RWPE1 (cell line): ENCODE measurements at regions not wholly inside any gene's neighbourhood (a gene's known extent, or its start where the extent isn't known, plus 50 kb on each side); places are given as distances from the start of the nearest gene placed in this dataset.
A peak's percentile ranks its signal among the peaks of the same experiment; 100 is the strongest.

ENCODE experiments used
- CTCF ChIA-PET: fragments of 350-600 bp; sonication (Branson Sonifier 250); formaldehyde crosslinking; extraction: SDS; loops from one replicate; lab custom pipeline; 2021; lab: Yijun Ruan, JAX
- POLR2A ChIA-PET: fragments of 400-600 bp; formaldehyde crosslinking; extraction: SDS; loops from one replicate; lab custom pipeline; 2020; ENCODE audit warnings: antibody characterized with exemption; ENCODE audit not compliant: low non-redundant PET; lab: Yijun Ruan, JAX
- DNase-seq: peaks from one replicate; pipeline ENCODE4 v3.0.0; 2012; ENCODE audit warnings: low spot score
- H3K27ac ChIP-seq: fragments of 450-650 bp; 2 replicates; pipeline ENCODE4 v1.5.1; 2017
- CTCF ChIP-seq: fragments of 450-650 bp; conservative IDR thresholded peaks from 2 replicates; pipeline ENCODE4 v1.5.1; 2017; ENCODE audit warnings: low read depth, mild to moderate bottlenecking

GRCh38 chr5:120788481-120788880 is 324.4 kb downstream of the PRR16 start:
- TF ChIP-seq CTCF: no peak
- CTCF ChIA-PET: interaction anchor here (1.2 kb wide), 1 partner anchor 14 kb away, joined by 5 read pairs; no protein-coding TSS in a partner anchor
- POLR2A ChIA-PET: no interaction called here
- DNase-seq: no peak
- H3K27ac ChIP-seq: no peak overlapping the region

GRCh38 chr5:120789918-120790317 is 325.8 kb downstream of the PRR16 start:
- H3K27ac ChIP-seq: no peak overlapping the region
- ChIA-PET POLR2A (no interaction called here), CTCF (no interaction called here)
- no peak for DNase-seq
- TF ChIP-seq CTCF: no peak

GRCh38 chr5:120790339-120790738 is 326.2 kb downstream of the PRR16 start:
- H3K27ac ChIP-seq: no peak overlapping the region
- DNase-seq: no peak
- no peak for TF ChIP-seq CTCF
- CTCF ChIA-PET: no interaction called here
- POLR2A ChIA-PET: no interaction called here

- ChIA-PET POLR2A (no interaction called here), CTCF (no interaction called here)
- no peak for TF ChIP-seq CTCF
- no peak for DNase-seq
- H3K27ac ChIP-seq: no peak overlapping the region
Measured at GRCh38 chr5:120792477-120792876, 328.4 kb downstream of the PRR16 start.

GRCh38 chr5:120794121-120794520 is 330.0 kb downstream of the PRR16 start:
- CTCF ChIA-PET: no interaction called here
- no peak for TF ChIP-seq CTCF
- no peak for DNase-seq
- POLR2A ChIA-PET: no interaction called here
- no peak overlapping the region for H3K27ac ChIP-seq

GRCh38 chr5:120803282-120803681 is 339.2 kb downstream of the PRR16 start:
- peak; percentile 63 for TF ChIP-seq CTCF
- no peak overlapping the region for H3K27ac ChIP-seq
- ChIA-PET CTCF (interaction anchor here (0.5 to 1.2 kb wide), 2 partner anchors 15 to 1158 kb away, joined by 4 to 5 read pairs; partner anchors contain the start of gene SRFBP1), POLR2A (no interaction called here)
- no peak for DNase-seq

- CTCF ChIA-PET: no interaction called here
- H3K27ac ChIP-seq: no peak overlapping the region
- POLR2A ChIA-PET: no interaction called here
- no peak for TF ChIP-seq CTCF
- no peak for DNase-seq
Measured at GRCh38 chr5:120805131-120805530, 341.0 kb downstream of the PRR16 start.
